Upper lobe of left lung (tissue), 4 donors: ENCODE measurements at regions not wholly inside any gene's neighbourhood (a gene's known extent, or its start where the extent isn't known, plus 50 kb on each side); places are given as distances from the start of the nearest gene placed in this dataset.

Source experiments
- CTCF ChIP-seq, 6 experiments: fragments of 450-650 bp in 4 of 6; fragments of 200-600 bp in 2 of 6; sonication (generic) in 2 of 6; IDR thresholded peaks; one replicate each; pipeline ENCODE4 v1.5.1; 2016 to 2019; ENCODE audit warnings: antibody characterized with exemption in 6 of 6
- POLR2A ChIP-seq, 4 donors: fragments of 450-650 bp; IDR thresholded peaks; one replicate each; pipeline ENCODE4 v1.5.1; 2016 to 2017; ENCODE audit warnings: antibody characterized with exemption in 4 of 4, mild to moderate bottlenecking in 2 of 4
- POLR2AphosphoS5 ChIP-seq, 2 donors: sonication (generic); formaldehyde crosslinking; IDR thresholded peaks; one replicate each; pipeline ENCODE4 v1.5.1; 2017; ENCODE audit warnings: antibody characterized with exemption in 2 of 2

- TF ChIP-seq CTCF (IDR thresholded peaks at IDR 0.05) (no peak), POLR2A (IDR thresholded peaks at IDR 0.05) (no peak), POLR2AphosphoS5 (IDR thresholded peaks at IDR 0.05) (no peak)
These were observed 84.2 kb upstream of the GRIN2B start for GRCh38 chr12:14065616-14066015.
